ENCODE measurements at regions not wholly inside any gene's neighbourhood (a gene's known extent, or its start where the extent isn't known, plus 50 kb on each side); places are given as distances from the start of the nearest gene placed in this dataset.
"Not testable (repeated sequence)": the region's sequence is repeated elsewhere in the genome, so short reads cannot be mapped to it uniquely, and the experiment has no call there.

GRCh38 chr3:144552346-144553057 is 580.9 kb downstream of the DIPK2A start:
- no peak overlapping the region for H3K4me3 ChIP-seq (ENCODE audit: low read length)
- TF ChIP-seq ZNF274 (IDR thresholded peaks at IDR 0.05; ENCODE audit: low read depth, low read length): no peak

- no peak overlapping the region for H3K4me3 ChIP-seq (ENCODE audit: low read length)
- TF ChIP-seq ZNF274 (IDR thresholded peaks at IDR 0.05; ENCODE audit: low read depth, low read length): no peak
These were observed 581.7 kb downstream of the DIPK2A start for GRCh38 chr3:144553301-144553700.

DNA sequence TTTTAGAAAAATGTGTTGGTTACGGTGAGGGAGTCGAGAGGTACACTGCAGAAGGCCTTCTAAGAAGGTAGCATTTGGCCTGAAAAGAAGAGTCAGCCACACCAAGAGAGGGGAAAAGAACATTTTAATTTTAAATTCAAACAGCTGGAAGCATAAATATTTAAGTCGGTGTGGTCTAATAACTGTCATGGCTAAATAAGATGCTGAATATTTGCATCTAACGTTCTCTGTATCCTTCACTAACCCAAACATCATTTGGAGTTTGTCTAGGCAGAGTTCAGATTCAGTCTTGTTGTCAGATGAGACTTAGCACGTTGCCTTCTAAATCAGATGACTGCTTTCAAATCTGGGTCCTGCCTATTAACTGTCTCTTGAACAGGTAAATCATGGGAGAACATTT is 583.3 kb downstream of the DIPK2A start:
- no peak overlapping the region for H3K4me3 ChIP-seq (ENCODE audit: low read length)
- TF ChIP-seq ZNF274 (IDR thresholded peaks at IDR 0.05; ENCODE audit: low read depth, low read length): no peak

- no peak overlapping the region for H3K4me3 ChIP-seq (ENCODE audit: low read length)
- no peak for TF ChIP-seq ZNF274 (IDR thresholded peaks at IDR 0.05; ENCODE audit: low read depth, low read length)
These were observed 584.8 kb downstream of the DIPK2A start for GRCh38 chr3:144556392-144556791.

DNA sequence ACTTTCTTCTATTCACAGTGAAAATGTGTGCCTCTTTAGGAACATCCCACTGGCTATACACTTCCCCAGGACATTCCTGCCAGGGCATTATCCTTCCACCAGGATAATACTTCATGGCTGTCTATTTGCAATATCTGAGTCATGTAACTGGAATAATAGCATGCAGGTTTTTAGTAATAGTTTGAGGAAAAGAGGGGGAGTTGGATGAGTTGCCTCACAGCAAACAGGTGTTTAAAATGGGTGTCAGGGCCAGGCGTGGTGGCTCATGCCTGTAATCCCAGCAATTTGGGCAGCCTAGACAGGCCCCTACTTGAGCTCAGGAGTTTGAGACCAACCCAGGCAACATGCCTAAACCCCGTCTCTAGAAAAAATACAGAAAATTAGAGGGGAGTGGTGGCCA is 585.9 kb downstream of the DIPK2A start:
- H3K4me3 ChIP-seq (ENCODE audit: low read length): no peak overlapping the region
- no peak for TF ChIP-seq ZNF274 (IDR thresholded peaks at IDR 0.05; ENCODE audit: low read depth, low read length)

- no peak overlapping the region for H3K4me3 ChIP-seq (ENCODE audit: low read length)
- TF ChIP-seq ZNF274 (IDR thresholded peaks at IDR 0.05; ENCODE audit: low read depth, low read length): no peak
These were observed 592.4 kb downstream of the DIPK2A start for GRCh38 chr3:144564011-144564410.

GRCh38 chr3:144566320-144566719 is 594.7 kb downstream of the DIPK2A start:
- no peak for TF ChIP-seq ZNF274 (IDR thresholded peaks at IDR 0.05; ENCODE audit: low read depth, low read length)
- H3K4me3 ChIP-seq (ENCODE audit: low read length): no peak overlapping the region

GRCh38 chr3:144569651-144570050 is 598.0 kb downstream of the DIPK2A start:
- no peak for TF ChIP-seq ZNF274 (IDR thresholded peaks at IDR 0.05; ENCODE audit: low read depth, low read length)
- H3K4me3 ChIP-seq (ENCODE audit: low read length): no peak overlapping the region

DNA sequence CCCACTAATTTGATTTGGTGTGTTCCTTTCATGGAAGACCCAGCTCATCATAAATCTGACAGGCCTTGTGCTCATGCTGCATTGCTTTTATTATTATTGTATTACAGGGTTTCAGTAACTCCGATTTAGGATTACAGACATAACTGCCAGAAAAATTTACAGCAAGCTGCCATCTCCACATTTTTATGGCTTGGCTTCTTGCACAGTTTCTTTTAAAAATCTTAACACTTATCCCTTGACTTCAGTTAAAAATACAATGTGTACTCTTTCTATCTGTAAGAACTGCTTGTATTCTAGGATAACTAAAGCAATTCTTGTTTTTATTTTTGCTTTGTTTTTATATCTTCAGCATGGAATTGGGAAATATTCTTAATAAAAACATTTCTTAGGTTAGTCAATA is 612.2 kb downstream of the DIPK2A start:
- TF ChIP-seq ZNF274 (IDR thresholded peaks at IDR 0.05; ENCODE audit: low read depth, low read length): no peak
- H3K4me3 ChIP-seq (ENCODE audit: low read length): no peak overlapping the region

DNA sequence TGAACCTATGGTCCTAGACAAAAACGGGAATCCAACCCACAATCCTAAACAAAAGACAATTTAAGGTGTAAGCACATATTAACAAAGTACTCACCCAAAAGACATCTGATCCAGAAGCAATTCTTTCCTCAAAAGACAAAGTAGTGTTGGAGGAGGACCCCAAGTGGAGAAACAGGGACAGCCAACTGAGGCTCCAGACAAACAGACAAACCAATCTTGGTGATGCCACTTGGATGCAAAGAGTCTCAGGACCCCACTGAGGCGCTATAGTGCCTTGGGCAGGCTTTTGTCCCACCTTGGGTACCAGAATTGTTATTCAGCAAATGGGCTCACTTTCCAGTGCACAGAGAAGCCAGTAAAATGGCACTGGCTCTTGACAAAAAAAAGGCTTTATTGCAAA is 613.8 kb downstream of the DIPK2A start:
- no peak overlapping the region for H3K4me3 ChIP-seq (ENCODE audit: low read length)
- no peak for TF ChIP-seq ZNF274 (IDR thresholded peaks at IDR 0.05; ENCODE audit: low read depth, low read length)

DNA sequence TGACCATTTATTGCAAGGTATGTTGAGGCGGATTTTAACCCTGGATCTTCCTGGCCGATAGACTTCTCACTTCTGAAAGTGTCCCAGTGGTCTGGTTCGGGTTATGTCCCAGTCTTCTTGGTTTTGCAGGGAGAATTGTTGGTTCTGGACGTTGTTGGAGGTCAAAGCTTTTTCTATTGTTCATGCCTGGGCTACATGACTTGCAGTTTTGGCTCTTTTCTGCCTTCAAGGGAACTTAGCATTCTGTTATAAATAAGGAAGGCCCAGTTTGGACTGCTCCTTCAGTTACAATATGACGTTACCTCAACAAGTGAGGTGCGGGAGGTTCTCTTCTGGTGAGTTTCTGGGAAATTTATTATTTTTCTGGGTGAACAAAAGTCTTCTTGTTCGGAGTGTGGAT is 614.3 kb downstream of the DIPK2A start:
- TF ChIP-seq ZNF274 (IDR thresholded peaks at IDR 0.05; ENCODE audit: low read depth, low read length): no peak

DNA sequence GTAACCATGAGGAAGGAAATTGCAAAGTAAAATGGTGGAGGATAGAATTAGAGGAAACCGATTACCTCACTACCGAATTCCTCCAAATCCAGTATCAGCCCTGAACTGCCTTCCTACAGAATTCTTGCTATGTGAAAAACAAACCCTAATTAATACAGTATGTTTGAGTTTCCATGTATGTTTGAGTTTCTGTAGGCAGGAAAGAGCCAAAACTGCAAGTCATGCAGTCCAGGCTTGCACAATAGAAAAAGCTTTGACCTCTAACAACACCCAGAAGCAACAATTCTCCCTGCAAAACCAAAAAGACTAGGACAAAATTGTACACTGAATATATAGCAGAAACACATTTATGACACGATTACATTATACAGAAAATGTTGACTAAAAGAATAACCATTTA is 614.8 kb downstream of the DIPK2A start:
- TF ChIP-seq ZNF274 (IDR thresholded peaks at IDR 0.05; ENCODE audit: low read depth, low read length): no peak
- H3K4me3 ChIP-seq (ENCODE audit: low read length): no peak overlapping the region

More for the DNA sequence above, 614.3 kb downstream of the DIPK2A start:
- H3K4me3 ChIP-seq (ENCODE audit: low read length): no peak overlapping the region

DNA sequence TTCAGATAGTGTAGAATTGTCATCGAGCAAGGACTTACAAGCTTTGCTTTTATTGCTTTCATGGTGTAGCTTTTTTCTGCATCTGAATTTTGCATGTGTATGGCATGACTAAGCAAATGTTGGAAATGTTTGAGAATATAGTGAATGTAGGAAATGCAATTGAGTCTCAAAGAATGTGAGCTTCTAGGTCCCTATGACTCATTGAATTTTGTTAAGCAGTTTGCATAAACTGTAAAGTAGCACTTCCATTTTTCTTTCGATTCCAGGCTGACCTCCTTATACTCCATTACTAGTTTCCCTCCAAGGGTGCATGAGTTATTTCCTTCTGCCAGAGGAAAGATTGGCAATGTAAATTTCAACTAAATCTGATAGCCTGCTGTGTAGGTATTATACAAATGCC is 619.2 kb downstream of the DIPK2A start:
- TF ChIP-seq ZNF274 (IDR thresholded peaks at IDR 0.05; ENCODE audit: low read depth, low read length): no peak
- H3K4me3 ChIP-seq (ENCODE audit: low read length): no peak overlapping the region

GRCh38 chr3:144593881-144594280 is 622.3 kb downstream of the DIPK2A start:
- H3K4me3 ChIP-seq (ENCODE audit: low read length): no peak overlapping the region
- TF ChIP-seq ZNF274 (IDR thresholded peaks at IDR 0.05; ENCODE audit: low read depth, low read length): no peak

DNA sequence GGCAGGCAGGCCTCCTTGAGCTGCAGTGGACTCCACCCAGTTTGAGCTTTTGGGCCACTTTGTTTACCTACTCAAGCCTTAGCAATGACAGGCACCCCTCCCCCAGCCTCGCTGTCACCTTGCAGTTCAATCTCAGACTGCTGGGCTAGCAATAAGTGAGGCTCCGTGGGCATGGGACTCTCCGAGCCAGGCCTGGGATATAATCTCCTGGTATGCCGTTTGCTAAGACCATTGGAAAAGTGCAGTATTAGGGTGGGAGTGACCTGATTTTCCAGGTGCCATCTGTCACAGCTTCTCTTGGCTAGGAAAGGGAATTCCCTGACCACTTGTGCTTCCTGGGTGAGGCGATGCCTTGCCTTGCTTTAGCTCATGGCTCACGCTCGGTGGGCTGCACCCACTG is 648.6 kb downstream of the DIPK2A start:
- H3K4me3 ChIP-seq (ENCODE audit: low read length): not testable (repeated sequence)

DNA sequence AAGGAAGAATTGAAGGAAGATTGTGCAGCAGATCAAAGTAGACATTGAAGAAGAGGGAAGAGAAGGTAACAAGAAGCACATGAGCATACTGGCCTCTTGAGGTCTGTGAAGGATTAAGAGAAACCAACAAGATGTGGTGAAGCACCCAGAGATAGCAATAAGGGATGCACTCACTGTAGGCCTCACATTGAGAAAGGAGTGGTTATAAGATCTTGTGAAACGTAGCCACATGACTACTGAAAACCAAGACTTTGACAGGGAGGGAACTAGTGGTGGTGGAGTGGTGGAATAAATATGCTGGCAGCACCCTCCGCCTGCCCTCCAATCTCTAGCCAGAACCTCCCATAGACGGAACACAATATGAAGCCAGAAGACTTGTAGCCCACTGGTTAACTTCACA is 651.2 kb downstream of the DIPK2A start:
- no peak overlapping the region for H3K4me3 ChIP-seq (ENCODE audit: low read length)

More for the DNA sequence above, 651.2 kb downstream of the DIPK2A start:
- no peak for TF ChIP-seq ZNF274 (IDR thresholded peaks at IDR 0.05; ENCODE audit: low read depth, low read length)
